Natural killer cell (primary cell): ENCODE measurements at regions not wholly inside any gene's neighbourhood (a gene's known extent, or its start where the extent isn't known, plus 50 kb on each side); places are given as distances from the start of the nearest gene placed in this dataset.

ENCODE experiments used
- ATAC-seq, 3 donors: fragments of 150-1000 bp in 2 of 3; fragments of 200-7000 bp in 1 of 3; cut with Tn5 transposase; 1 replicate in 1 of 3; 2 replicates in 2 of 3; pipeline ENCODE4 v1.10.0; 2021; ENCODE audit warnings: mild to moderate bottlenecking in 2 of 3, moderate library complexity in 2 of 3
- DNase-seq, 2 donors: peaks; one replicate each; pipeline versions ENCODE4 v3.0.0 to v3.0.0-alpha.2; 2013 to 2021; ENCODE audit warnings: mixed read lengths in 1 of 2
- H3K27ac ChIP-seq: one replicate; pipeline ENCODE4 v1.5.1; 2013; ENCODE audit warnings: mild to moderate bottlenecking, low read length
- H3K27me3 ChIP-seq: one replicate; pipeline ENCODE4 v1.6.1; 2013; ENCODE audit warnings: low read length; ENCODE audit not compliant: control insufficient read depth, insufficient read depth
- H3K36me3 ChIP-seq: one replicate; pipeline ENCODE4 v1.6.1; 2013; ENCODE audit warnings: low read length; ENCODE audit not compliant: control insufficient read depth, insufficient read depth
- H3K4me1 ChIP-seq: one replicate; pipeline ENCODE4 v1.6.1; 2013; ENCODE audit warnings: low read length; ENCODE audit not compliant: control insufficient read depth, insufficient read depth
- H3K4me3 ChIP-seq: one replicate; pipeline ENCODE4 v1.5.1; 2013; ENCODE audit warnings: low read length
- H3K9me3 ChIP-seq: one replicate; pipeline ENCODE4 v1.6.1; 2013; ENCODE audit warnings: low read length; ENCODE audit not compliant: control insufficient read depth, insufficient read depth
- H3K27ac Mint-ChIP-seq, 2 donors: one replicate each; pipeline ENCODE4 v1.8.0; 2022; ENCODE audit warnings: mild to moderate bottlenecking in 2 of 2, mixed read lengths in 2 of 2, moderate library complexity in 1 of 2
- H3K27me3 Mint-ChIP-seq, 2 donors: one replicate each; pipeline ENCODE4 v1.8.0; 2022; ENCODE audit warnings: low read depth in 2 of 2, mixed read lengths in 2 of 2
- H3K36me3 Mint-ChIP-seq: one replicate; pipeline ENCODE4 v1.8.0; 2022; ENCODE audit warnings: mixed read lengths
- H3K4me1 Mint-ChIP-seq, 2 donors: one replicate each; pipeline ENCODE4 v1.8.0; 2022; ENCODE audit warnings: mixed read lengths in 2 of 2
- H3K4me3 Mint-ChIP-seq: one replicate; pipeline ENCODE4 v1.8.0; 2022; ENCODE audit warnings: mild to moderate bottlenecking, moderate library complexity, mixed read lengths
- H3K9me3 Mint-ChIP-seq, 2 donors: one replicate each; pipeline ENCODE4 v1.8.0; 2022; ENCODE audit warnings: mixed read lengths in 2 of 2
- CTCF ChIP-seq: fragments of 200-600 bp; IDR thresholded peaks from one replicate; pipeline ENCODE4 v1.8.0; 2022; ENCODE audit warnings: antibody characterized with exemption
- WGBS: methylation state at CpG from one replicate; pipeline ENCODE4 v1.1.7; 2013; ENCODE audit warnings: missing lambda C conversion rate; ENCODE audit not compliant: insufficient coverage; 5-methylcytosine and 5-hydroxymethylcytosine counted together
- intact Hi-C: fragments of 100-400 bp; cut with micrococcal nuclease; formaldehyde crosslinking; loops from one replicate; pipeline ENCODE4 v1.14.2; 2022

- WGBS, result 80% methylated on average over 1 of the region's 3 CpGs
- Histone ChIP-seq H3K27me3 (no peaks in the 10 kb centered on the region), H3K4me1 (no peaks in the 10 kb centered on the region), H3K27ac (no peak overlapping the region), H3K4me3 (no peak overlapping the region), H3K36me3 (no peaks in the 10 kb centered on the region), H3K9me3 (no peaks in the 10 kb centered on the region)
- TF ChIP-seq CTCF, result no peak
- Mint-ChIP-seq H3K27ac (no peak overlapping the region), H3K9me3 (peaks cover 4% of the 10 kb centered on the region in 2 donors), H3K4me1 (peaks cover 0 to 4% of the 10 kb centered on the region in 2 donors), H3K4me3 (no peak overlapping the region), H3K27me3 (no peaks in the 10 kb centered on the region), H3K36me3 (no peaks in the 10 kb centered on the region)
- no peak for ATAC-seq
- DNase-seq, result no peak
- intact Hi-C loops, result no loop called here
These were observed 180.0 kb downstream of the KITLG start for GRCh38 chr12:88400302-88400701.

- Mint-ChIP-seq H3K27me3 (no peaks in the 10 kb centered on the region), H3K36me3 (no peaks in the 10 kb centered on the region), H3K9me3 (peaks cover 4% of the 10 kb centered on the region in 2 donors), H3K4me3 (no peak overlapping the region), H3K27ac (no peak overlapping the region), H3K4me1 (peaks cover 0 to 4% of the 10 kb centered on the region in 2 donors)
- TF ChIP-seq CTCF, result no peak
- no peaks in the 10 kb centered on the region for H3K36me3 ChIP-seq
- 14% methylated on average over 2 of the region's 2 CpGs for WGBS
- no peaks in the 10 kb centered on the region for H3K27me3 ChIP-seq
- DNase-seq (no peak), ATAC-seq (no peak)
- no peaks in the 10 kb centered on the region for H3K9me3 ChIP-seq
- no peak overlapping the region for H3K27ac ChIP-seq
- no peak overlapping the region for H3K4me3 ChIP-seq
- intact Hi-C loops, result no loop called here
- no peaks in the 10 kb centered on the region for H3K4me1 ChIP-seq
These were observed 179.1 kb downstream of the KITLG start for GRCh38 chr12:88401155-88401554.

GRCh38 chr12:88406905-88407304 lies 173.4 kb downstream of the KITLG start:
- H3K4me3 Mint-ChIP-seq, result no peak overlapping the region
- WGBS, result 69% methylated on average over 5 of the region's 5 CpGs
- H3K36me3 ChIP-seq, result no peaks in the 10 kb centered on the region
- no peaks in the 10 kb centered on the region for H3K27me3 Mint-ChIP-seq
- no peaks in the 10 kb centered on the region for H3K4me1 ChIP-seq
- no peaks in the 10 kb centered on the region for H3K36me3 Mint-ChIP-seq
- H3K9me3 ChIP-seq, result no peaks in the 10 kb centered on the region
- intact Hi-C loops, result no loop called here
- no peaks in the 10 kb centered on the region for H3K4me1 Mint-ChIP-seq
- H3K4me3 ChIP-seq, result no peak overlapping the region
- no peak for ATAC-seq
- DNase-seq, result no peak
- no peaks in the 10 kb centered on the region for H3K27me3 ChIP-seq
- no peak for TF ChIP-seq CTCF
- H3K27ac Mint-ChIP-seq, result no peak overlapping the region
- H3K9me3 Mint-ChIP-seq, result peaks cover 3% of the 10 kb centered on the region in 2 donors
- H3K27ac ChIP-seq, result no peak overlapping the region

- no peaks in the 10 kb centered on the region for H3K4me1 ChIP-seq
- no peaks in the 10 kb centered on the region for H3K36me3 ChIP-seq
- Mint-ChIP-seq H3K4me3 (no peak overlapping the region), H3K27ac (no peak overlapping the region), H3K36me3 (no peaks in the 10 kb centered on the region), H3K27me3 (no peaks in the 10 kb centered on the region), H3K4me1 (no peaks in the 10 kb centered on the region), H3K9me3 (peaks cover 3% of the 10 kb centered on the region in 2 donors)
- no peak overlapping the region for H3K27ac ChIP-seq
- DNase-seq, result no peak
- no peak for ATAC-seq
- intact Hi-C loops, result no loop called here
- H3K27me3 ChIP-seq, result no peaks in the 10 kb centered on the region
- H3K9me3 ChIP-seq, result no peaks in the 10 kb centered on the region
- no peak for TF ChIP-seq CTCF
- H3K4me3 ChIP-seq, result no peak overlapping the region
These were observed 171.4 kb downstream of the KITLG start for GRCh38 chr12:88408823-88409222.
